ENCODE measurements at regions not wholly inside any gene's neighbourhood (a gene's known extent, or its start where the extent isn't known, plus 50 kb on each side); places are given as distances from the start of the nearest gene placed in this dataset.

GRCh38 chr13:57784633-57785032 lies 153.1 kb downstream of the PCDH17 start:
- H3K36me3 ChIP-seq (ENCODE audit: control insufficient read depth in 2 of 2, insufficient read depth in 2 of 2, low read length in 1 of 2), result no peaks in the 10 kb centered on the region
- WGBS, result 95% methylated on average over 3 of the region's 3 CpGs
- DNase-seq (ENCODE audit: low read depth in 6 of 9, low spot score in 9 of 9), result no peak
- H3K9me3 ChIP-seq (ENCODE audit: control insufficient read depth in 2 of 2, insufficient read depth in 1 of 2, low read length in 1 of 2), result peaks cover 0 to 10% of the 10 kb centered on the region in 2 donors
- no peak overlapping the region for H3K27ac ChIP-seq (ENCODE audit: low read depth in 1 of 2, low read length in 1 of 2)
- H3K27me3 ChIP-seq (ENCODE audit: control insufficient read depth in 2 of 2, insufficient read depth in 1 of 2, low read length in 1 of 2), result no peaks in the 10 kb centered on the region
- no peaks in the 10 kb centered on the region for H3K4me1 ChIP-seq (ENCODE audit: control insufficient read depth in 2 of 2, insufficient read depth in 2 of 2, low read length in 2 of 2)
- H3K4me3 ChIP-seq (ENCODE audit: low read length in 2 of 2), result no peak overlapping the region

- Histone ChIP-seq H3K4me3 (ENCODE audit: low read length in 2 of 2) (no peak overlapping the region), H3K27ac (ENCODE audit: low read depth in 1 of 2, low read length in 1 of 2) (no peak overlapping the region), H3K4me1 (ENCODE audit: control insufficient read depth in 2 of 2, insufficient read depth in 2 of 2, low read length in 2 of 2) (no peaks in the 10 kb centered on the region), H3K27me3 (ENCODE audit: control insufficient read depth in 2 of 2, insufficient read depth in 1 of 2, low read length in 1 of 2) (no peaks in the 10 kb centered on the region), H3K36me3 (ENCODE audit: control insufficient read depth in 2 of 2, insufficient read depth in 2 of 2, low read length in 1 of 2) (no peaks in the 10 kb centered on the region), H3K9me3 (ENCODE audit: control insufficient read depth in 2 of 2, insufficient read depth in 1 of 2, low read length in 1 of 2) (peaks cover 0 to 10% of the 10 kb centered on the region in 2 donors)
- WGBS, result 96% methylated on average over 16 of the region's 16 CpGs
- no peak for DNase-seq (ENCODE audit: low read depth in 6 of 9, low spot score in 9 of 9)
Observed at GRCh38 chr13:57787058-57787791, 155.7 kb downstream of the PCDH17 start.

GRCh38 chr13:57799624-57800023 lies 168.1 kb downstream of the PCDH17 start:
- Histone ChIP-seq H3K36me3 (ENCODE audit: control insufficient read depth in 2 of 2, insufficient read depth in 2 of 2, low read length in 1 of 2) (no peaks in the 10 kb centered on the region), H3K4me1 (ENCODE audit: control insufficient read depth in 2 of 2, insufficient read depth in 2 of 2, low read length in 2 of 2) (no peaks in the 10 kb centered on the region), H3K9me3 (ENCODE audit: control insufficient read depth in 2 of 2, insufficient read depth in 1 of 2, low read length in 1 of 2) (no peaks in the 10 kb centered on the region), H3K27ac (ENCODE audit: low read depth in 1 of 2, low read length in 1 of 2) (no peak overlapping the region), H3K4me3 (ENCODE audit: low read length in 2 of 2) (no peak overlapping the region), H3K27me3 (ENCODE audit: control insufficient read depth in 2 of 2, insufficient read depth in 1 of 2, low read length in 1 of 2) (no peaks in the 10 kb centered on the region)
- WGBS, result 85% methylated on average over 3 of the region's 3 CpGs
- DNase-seq (ENCODE audit: low read depth in 6 of 9, low spot score in 9 of 9), result no peak

GRCh38 chr13:57813651-57814050 lies 182.1 kb downstream of the PCDH17 start:
- Histone ChIP-seq H3K4me1 (ENCODE audit: control insufficient read depth in 2 of 2, insufficient read depth in 2 of 2, low read length in 2 of 2) (no peaks in the 10 kb centered on the region), H3K4me3 (ENCODE audit: low read length in 2 of 2) (no peak overlapping the region), H3K36me3 (ENCODE audit: control insufficient read depth in 2 of 2, insufficient read depth in 2 of 2, low read length in 1 of 2) (no peaks in the 10 kb centered on the region), H3K27me3 (ENCODE audit: control insufficient read depth in 2 of 2, insufficient read depth in 1 of 2, low read length in 1 of 2) (no peaks in the 10 kb centered on the region), H3K9me3 (ENCODE audit: control insufficient read depth in 2 of 2, insufficient read depth in 1 of 2, low read length in 1 of 2) (no peaks in the 10 kb centered on the region), H3K27ac (ENCODE audit: low read depth in 1 of 2, low read length in 1 of 2) (no peak overlapping the region)
- no peak for DNase-seq (ENCODE audit: low read depth in 6 of 9, low spot score in 9 of 9)
- WGBS, result 91% methylated on average over 2 of the region's 2 CpGs

GRCh38 chr13:57815600-57815999 lies 184.1 kb downstream of the PCDH17 start:
- WGBS, result 95% methylated on average over 1 of the region's 1 CpG
- Histone ChIP-seq H3K27ac (ENCODE audit: low read depth in 1 of 2, low read length in 1 of 2) (no peak overlapping the region), H3K27me3 (ENCODE audit: control insufficient read depth in 2 of 2, insufficient read depth in 1 of 2, low read length in 1 of 2) (no peaks in the 10 kb centered on the region), H3K9me3 (ENCODE audit: control insufficient read depth in 2 of 2, insufficient read depth in 1 of 2, low read length in 1 of 2) (no peaks in the 10 kb centered on the region), H3K4me1 (ENCODE audit: control insufficient read depth in 2 of 2, insufficient read depth in 2 of 2, low read length in 2 of 2) (no peaks in the 10 kb centered on the region), H3K4me3 (ENCODE audit: low read length in 2 of 2) (no peak overlapping the region), H3K36me3 (ENCODE audit: control insufficient read depth in 2 of 2, insufficient read depth in 2 of 2, low read length in 1 of 2) (no peaks in the 10 kb centered on the region)
- DNase-seq (ENCODE audit: low read depth in 6 of 9, low spot score in 9 of 9), result no peak

GRCh38 chr13:57820924-57821323 lies 189.4 kb downstream of the PCDH17 start:
- Histone ChIP-seq H3K36me3 (ENCODE audit: control insufficient read depth in 2 of 2, insufficient read depth in 2 of 2, low read length in 1 of 2) (no peaks in the 10 kb centered on the region), H3K9me3 (ENCODE audit: control insufficient read depth in 2 of 2, insufficient read depth in 1 of 2, low read length in 1 of 2) (peaks cover 0 to 3% of the 10 kb centered on the region in 2 donors), H3K27me3 (ENCODE audit: control insufficient read depth in 2 of 2, insufficient read depth in 1 of 2, low read length in 1 of 2) (no peaks in the 10 kb centered on the region), H3K4me3 (ENCODE audit: low read length in 2 of 2) (no peak overlapping the region), H3K4me1 (ENCODE audit: control insufficient read depth in 2 of 2, insufficient read depth in 2 of 2, low read length in 2 of 2) (no peaks in the 10 kb centered on the region), H3K27ac (ENCODE audit: low read depth in 1 of 2, low read length in 1 of 2) (no peak overlapping the region)
- WGBS, result 93% methylated on average over 1 of the region's 1 CpG
- DNase-seq (ENCODE audit: low read depth in 6 of 9, low spot score in 9 of 9), result no peak

- Histone ChIP-seq H3K36me3 (ENCODE audit: control insufficient read depth in 2 of 2, insufficient read depth in 2 of 2, low read length in 1 of 2) (no peaks in the 10 kb centered on the region), H3K27ac (ENCODE audit: low read depth in 1 of 2, low read length in 1 of 2) (no peak overlapping the region), H3K27me3 (ENCODE audit: control insufficient read depth in 2 of 2, insufficient read depth in 1 of 2, low read length in 1 of 2) (no peaks in the 10 kb centered on the region), H3K4me1 (ENCODE audit: control insufficient read depth in 2 of 2, insufficient read depth in 2 of 2, low read length in 2 of 2) (no peaks in the 10 kb centered on the region), H3K9me3 (ENCODE audit: control insufficient read depth in 2 of 2, insufficient read depth in 1 of 2, low read length in 1 of 2) (peaks cover 0 to 3% of the 10 kb centered on the region in 2 donors), H3K4me3 (ENCODE audit: low read length in 2 of 2) (no peak overlapping the region)
- WGBS, result 92% methylated on average over 2 of the region's 2 CpGs
- DNase-seq (ENCODE audit: low read depth in 6 of 9, low spot score in 9 of 9), result no peak
Observed at GRCh38 chr13:57823704-57824103, 192.2 kb downstream of the PCDH17 start.

GRCh38 chr13:57824121-57824520 lies 192.6 kb downstream of the PCDH17 start:
- WGBS, result 91% methylated on average over 4 of the region's 4 CpGs
- H3K36me3 ChIP-seq (ENCODE audit: control insufficient read depth in 2 of 2, insufficient read depth in 2 of 2, low read length in 1 of 2), result no peaks in the 10 kb centered on the region
- H3K9me3 ChIP-seq (ENCODE audit: control insufficient read depth in 2 of 2, insufficient read depth in 1 of 2, low read length in 1 of 2), result peaks cover 0 to 3% of the 10 kb centered on the region in 2 donors
- no peak for DNase-seq (ENCODE audit: low read depth in 6 of 9, low spot score in 9 of 9)
- no peaks in the 10 kb centered on the region for H3K4me1 ChIP-seq (ENCODE audit: control insufficient read depth in 2 of 2, insufficient read depth in 2 of 2, low read length in 2 of 2)
- H3K27ac ChIP-seq (ENCODE audit: low read depth in 1 of 2, low read length in 1 of 2), result no peak overlapping the region
- H3K27me3 ChIP-seq (ENCODE audit: control insufficient read depth in 2 of 2, insufficient read depth in 1 of 2, low read length in 1 of 2), result no peaks in the 10 kb centered on the region
- H3K4me3 ChIP-seq (ENCODE audit: low read length in 2 of 2), result no peak overlapping the region

- 94% methylated on average over 2 of the region's 2 CpGs for whole genome bisulfite sequencing
- no peak for DNase-seq (ENCODE audit: low read depth in 6 of 9, low spot score in 9 of 9)
Observed at GRCh38 chr13:57825066-57825465, 193.5 kb downstream of the PCDH17 start.

More at GRCh38 chr13:57825066-57825465, 193.5 kb downstream of the PCDH17 start:
- Histone ChIP-seq H3K27ac (ENCODE audit: low read depth in 1 of 2, low read length in 1 of 2) (no peak overlapping the region), H3K4me1 (ENCODE audit: control insufficient read depth in 2 of 2, insufficient read depth in 2 of 2, low read length in 2 of 2) (no peaks in the 10 kb centered on the region), H3K9me3 (ENCODE audit: control insufficient read depth in 2 of 2, insufficient read depth in 1 of 2, low read length in 1 of 2) (peaks cover 0 to 3% of the 10 kb centered on the region in 2 donors), H3K27me3 (ENCODE audit: control insufficient read depth in 2 of 2, insufficient read depth in 1 of 2, low read length in 1 of 2) (no peaks in the 10 kb centered on the region), H3K4me3 (ENCODE audit: low read length in 2 of 2) (no peak overlapping the region), H3K36me3 (ENCODE audit: control insufficient read depth in 2 of 2, insufficient read depth in 2 of 2, low read length in 1 of 2) (no peaks in the 10 kb centered on the region)

Measured in thymus (tissue), 11 donors.